Jurkat, Clone E6-1 (cell line): ENCODE measurements at regions not wholly inside any gene's neighbourhood (a gene's known extent, or its start where the extent isn't known, plus 50 kb on each side); places are given as distances from the start of the nearest gene placed in this dataset.
"Not testable (repeated sequence)": the region's sequence is repeated elsewhere in the genome, so short reads cannot be mapped to it uniquely, and the experiment has no call there.

ENCODE experiments used
- DNase-seq: peaks from one replicate; pipeline ENCODE4 v3.0.0-alpha.2; 2011; ENCODE audit warnings: low read depth, low spot score
- H3K4me3 ChIP-seq: 2 replicates; pipeline ENCODE4 v1.5.1; 2011; ENCODE audit warnings: mild to moderate bottlenecking, low read length, control low read depth, moderate library complexity

- no peak for DNase-seq
- H3K4me3 ChIP-seq: no peak overlapping the region
Measured at GRCh38 chr18:30730915-30731314, 311.6 kb downstream of the DSC3 start.

GRCh38 chr18:30727849-30728248 lies 314.7 kb downstream of the DSC3 start:
- no peak overlapping the region for H3K4me3 ChIP-seq
- no peak for DNase-seq

GRCh38 chr18:30713299-30713698 lies 329.2 kb downstream of the DSC3 start:
- no peak overlapping the region for H3K4me3 ChIP-seq

GRCh38 chr18:30712383-30712782 lies 330.2 kb downstream of the DSC3 start:
- H3K4me3 ChIP-seq: no peak overlapping the region
- no peak for DNase-seq

More at GRCh38 chr18:30713299-30713698, 329.2 kb downstream of the DSC3 start:
- no peak for DNase-seq

GRCh38 chr18:30709595-30709994 lies 332.9 kb downstream of the DSC3 start:
- no peak for DNase-seq

GRCh38 chr18:30705943-30706342 lies 336.6 kb downstream of the DSC3 start:
- no peak overlapping the region for H3K4me3 ChIP-seq
- DNase-seq: no peak

More at GRCh38 chr18:30709595-30709994, 332.9 kb downstream of the DSC3 start:
- H3K4me3 ChIP-seq: no peak overlapping the region

GRCh38 chr18:30698571-30698970 lies 344.0 kb downstream of the DSC3 start:
- H3K4me3 ChIP-seq: no peak overlapping the region
- DNase-seq: no peak

GRCh38 chr18:30696201-30696600 lies 346.3 kb downstream of the DSC3 start:
- H3K4me3 ChIP-seq: no peak overlapping the region
- DNase-seq: no peak

- DNase-seq: no peak
- no peak overlapping the region for H3K4me3 ChIP-seq
Measured at GRCh38 chr18:30694773-30695172, 347.8 kb downstream of the DSC3 start.

- no peak overlapping the region for H3K4me3 ChIP-seq
- no peak for DNase-seq
Measured at GRCh38 chr18:30689216-30689615, 353.3 kb downstream of the DSC3 start.

- no peak for DNase-seq
- H3K4me3 ChIP-seq: no peak overlapping the region
Measured at GRCh38 chr18:30687501-30687900, 355.0 kb downstream of the DSC3 start.

GRCh38 chr18:30684825-30685481 lies 357.6 kb downstream of the DSC3 start:
- no peak for DNase-seq
- no peak overlapping the region for H3K4me3 ChIP-seq

- H3K4me3 ChIP-seq: no peak overlapping the region
Measured at GRCh38 chr18:30683836-30684235, 358.7 kb downstream of the DSC3 start.

GRCh38 chr18:30682672-30683071 lies 359.9 kb downstream of the DSC3 start:
- no peak for DNase-seq
- H3K4me3 ChIP-seq: no peak overlapping the region

More at GRCh38 chr18:30683836-30684235, 358.7 kb downstream of the DSC3 start:
- no peak for DNase-seq

- DNase-seq: no peak
Measured at GRCh38 chr18:30679285-30679930, 363.1 kb downstream of the DSC3 start.

GRCh38 chr18:30677813-30678212 lies 364.7 kb downstream of the DSC3 start:
- DNase-seq, H3K4me3 ChIP-seq: not testable (repeated sequence)

More at GRCh38 chr18:30679285-30679930, 363.1 kb downstream of the DSC3 start:
- no peak overlapping the region for H3K4me3 ChIP-seq

- no peak for DNase-seq
- no peak overlapping the region for H3K4me3 ChIP-seq
Measured at GRCh38 chr18:30676053-30676480, 366.5 kb downstream of the DSC3 start.

- H3K4me3 ChIP-seq: no peak overlapping the region
Measured at GRCh38 chr18:30675493-30675892, 367.0 kb downstream of the DSC3 start.

GRCh38 chr18:30675072-30675471 lies 367.5 kb downstream of the DSC3 start:
- H3K4me3 ChIP-seq: no peak overlapping the region
- no peak for DNase-seq

More at GRCh38 chr18:30675493-30675892, 367.0 kb downstream of the DSC3 start:
- no peak for DNase-seq

GRCh38 chr18:30674596-30674995 lies 367.9 kb downstream of the DSC3 start:
- no peak for DNase-seq
- no peak overlapping the region for H3K4me3 ChIP-seq

- DNase-seq, H3K4me3 ChIP-seq: not testable (repeated sequence)
Measured at GRCh38 chr18:30672439-30672838, 370.1 kb downstream of the DSC3 start.
